HG03025 (cell line): ENCODE measurements at regions not wholly inside any gene's neighbourhood (a gene's known extent, or its start where the extent isn't known, plus 50 kb on each side); places are given as distances from the start of the nearest gene placed in this dataset.

Experiments used
- ATAC-seq: cut with Tn5 transposase; IDR thresholded peaks from one replicate; pipeline ENCODE4 v1.9.1; 2021; ENCODE audit warnings: mild to moderate bottlenecking, moderate library complexity; ENCODE audit not compliant: unreplicated experiment, low FRiP score

DNA sequence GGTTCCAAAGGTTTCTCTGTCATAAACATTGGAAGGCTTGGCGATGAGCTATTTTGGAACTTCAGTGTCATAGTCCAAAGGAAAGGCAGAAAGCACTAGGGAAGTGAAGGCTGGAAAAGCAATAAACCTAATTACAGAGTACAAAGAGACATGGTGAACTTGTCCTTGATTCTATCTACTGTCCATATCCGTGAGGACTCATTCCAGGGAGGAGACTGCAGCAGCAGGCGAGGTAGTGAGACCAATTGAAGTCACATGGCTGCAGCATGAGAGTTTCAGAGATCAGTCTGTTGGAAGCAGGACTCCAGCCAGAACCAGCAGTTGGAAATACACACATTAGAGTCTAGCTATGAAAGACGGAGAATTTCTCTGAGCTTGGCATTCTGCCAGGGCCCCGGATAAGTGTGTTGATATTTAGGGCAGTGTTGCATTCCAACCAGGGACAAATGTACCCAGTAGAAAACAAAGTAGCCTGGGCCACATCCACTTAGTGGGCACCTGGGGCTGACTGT is 54.1 kb upstream of the ARHGAP42 start:
- ATAC-seq = no peak

DNA sequence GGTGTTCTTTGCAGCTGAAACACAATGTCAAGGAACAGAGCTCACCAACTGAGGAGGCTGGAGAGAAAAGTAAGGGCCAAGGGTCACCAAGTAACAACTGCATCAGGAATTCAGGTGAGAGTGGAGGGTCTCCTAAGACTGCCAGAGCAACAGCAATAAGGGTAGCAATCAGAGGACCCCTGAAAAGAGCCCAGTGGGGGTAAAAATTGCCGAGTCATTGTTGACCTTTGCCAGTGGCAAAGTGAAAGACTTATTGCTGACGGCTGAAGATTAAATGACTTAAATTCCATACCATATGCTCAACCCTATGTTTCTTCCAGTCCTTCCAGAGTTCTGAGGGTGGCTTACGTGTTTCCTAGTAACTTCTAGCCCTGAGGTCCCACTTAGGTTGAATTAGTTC is 51.9 kb upstream of the ARHGAP42 start:
- no peak for ATAC-seq

DNA sequence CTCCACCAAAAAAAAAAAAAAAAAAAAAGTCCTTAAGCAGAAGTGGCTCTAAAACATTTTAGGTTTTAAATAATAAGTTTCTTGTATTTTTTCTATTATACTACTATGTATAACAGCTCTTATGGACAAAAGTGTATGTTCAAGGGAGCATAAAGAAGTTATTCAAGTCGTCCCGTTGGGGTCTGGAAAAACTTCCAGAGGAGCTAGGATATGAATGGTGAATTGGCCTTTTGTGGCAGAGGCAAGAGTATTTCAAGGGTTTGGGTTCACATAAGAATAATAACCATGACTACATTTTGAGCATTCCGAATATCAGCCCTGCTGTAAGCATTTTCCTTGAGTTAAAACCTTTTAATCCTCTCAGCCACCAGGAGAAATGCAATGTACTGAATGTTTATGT is 50.6 kb upstream of the ARHGAP42 start:
- no peak for ATAC-seq
